Thyroid gland (tissue), 4 donors: ENCODE measurements at regions not wholly inside any gene's neighbourhood (a gene's known extent, or its start where the extent isn't known, plus 50 kb on each side); places are given as distances from the start of the nearest gene placed in this dataset.

Source experiments
- DNase-seq, 2 donors: peaks; one replicate each; pipeline ENCODE4 v3.0.0-alpha.2; 2019
- H3K27ac ChIP-seq, 3 donors: fragments of 200-600 bp; sonication (generic); 1 replicate in 2 of 3; 2 replicates in 1 of 3; pipeline ENCODE4 v1.5.1; 2016 to 2019; ENCODE audit warnings: mild to moderate bottlenecking in 1 of 3, moderate library complexity in 1 of 3
- H3K27me3 ChIP-seq: fragments of 200-600 bp; sonication (generic); one replicate; pipeline ENCODE4 v1.5.1; 2019
- H3K36me3 ChIP-seq, 2 donors: fragments of 200-600 bp; sonication (generic); one replicate each; pipeline ENCODE4 v1.5.1; 2016 to 2019
- H3K4me1 ChIP-seq, 2 donors: fragments of 200-600 bp; sonication (generic); one replicate each; pipeline ENCODE4 v1.5.1; 2017 to 2019
- H3K4me3 ChIP-seq, 3 donors: fragments of 200-600 bp; sonication (generic); replicated peaks in 1 of 3; 1 replicate in 2 of 3; 2 replicates in 1 of 3; pipeline ENCODE4 v1.5.1; 2016; ENCODE audit warnings: mild to moderate bottlenecking in 1 of 3
- H3K9me3 ChIP-seq: fragments of 200-600 bp; sonication (generic); one replicate; pipeline ENCODE4 v1.5.1; 2017
- POLR2A ChIP-seq, 2 donors: fragments of 450-650 bp; IDR thresholded peaks; one replicate each; pipeline ENCODE4 v1.6.1; 2017; ENCODE audit warnings: antibody characterized with exemption in 2 of 2, mild to moderate bottlenecking in 2 of 2, moderate library complexity in 1 of 2
- WGBS, 2 donors: methylation state at CpG; one replicate each; pipeline ENCODE4 v1.1.5; 2017; 5-methylcytosine and 5-hydroxymethylcytosine counted together
- intact Hi-C: fragments of 100-400 bp; cut with DNase I; formaldehyde crosslinking; loops from one replicate; pipeline ENCODE4 v1.15.1; 2023
- TF ChIP-seq, protein P1 (sequence below), 6 experiments: fragments of 200-600 bp in 3 of 6; fragments of 450-650 bp in 3 of 6; sonication (generic) in 3 of 6; IDR thresholded peaks; one replicate each; pipeline ENCODE4 v1.5.1; 2016 to 2019; ENCODE audit warnings: antibody characterized with exemption in 6 of 6, mild to moderate bottlenecking in 2 of 6, inconsistent platforms in 1 of 6, moderate library complexity in 1 of 6

DNA sequence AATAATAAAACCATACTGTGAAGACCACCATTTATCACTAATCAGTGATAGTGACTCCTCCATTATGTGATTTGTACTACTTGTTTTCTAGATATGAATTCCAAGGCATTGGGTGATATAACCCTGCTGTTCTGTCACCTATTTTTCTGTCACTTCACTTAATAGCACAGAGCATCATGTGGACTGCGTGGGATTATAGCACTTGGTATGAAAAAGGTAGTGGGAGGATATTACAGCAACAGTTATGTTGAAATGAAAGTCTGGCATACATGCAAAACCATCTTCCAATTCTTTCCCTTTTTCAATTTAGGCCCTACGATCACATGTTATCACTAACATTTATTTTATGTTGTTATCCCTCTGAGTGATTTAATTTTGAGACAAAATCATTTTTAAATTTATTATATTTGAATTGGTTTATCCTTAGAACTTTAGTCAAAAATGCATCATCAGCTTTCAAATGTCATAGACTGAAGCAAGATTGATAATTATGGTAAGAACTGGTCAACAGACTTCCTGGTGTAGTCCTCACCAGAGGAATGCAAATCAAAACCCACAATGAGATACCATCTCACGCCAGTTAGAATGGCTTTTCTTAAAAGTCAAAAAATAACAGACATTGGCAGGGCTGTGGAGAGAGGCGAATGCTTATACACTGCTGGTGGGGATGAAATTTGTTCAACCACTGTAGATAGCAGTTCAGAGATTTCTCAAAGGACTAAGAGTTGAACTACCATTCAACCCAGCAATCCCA is 242.6 kb downstream of the IKZF2 start:
- intact Hi-C loops: no loop called here
- 89 to 93% methylated on average over 4 of the region's 4 CpGs for WGBS, 2 donors
- Histone ChIP-seq H3K4me3 (no peak overlapping the region), H3K27ac (no peak overlapping the region), H3K27me3 (no peaks in the 10 kb centered on the region), H3K4me1 (peaks cover 0 to 9% of the 10 kb centered on the region in 2 donors), H3K9me3 (no peaks in the 10 kb centered on the region), H3K36me3 (no peaks in the 10 kb centered on the region)
- DNase-seq: no peak
- TF ChIP-seq, protein P1, sequence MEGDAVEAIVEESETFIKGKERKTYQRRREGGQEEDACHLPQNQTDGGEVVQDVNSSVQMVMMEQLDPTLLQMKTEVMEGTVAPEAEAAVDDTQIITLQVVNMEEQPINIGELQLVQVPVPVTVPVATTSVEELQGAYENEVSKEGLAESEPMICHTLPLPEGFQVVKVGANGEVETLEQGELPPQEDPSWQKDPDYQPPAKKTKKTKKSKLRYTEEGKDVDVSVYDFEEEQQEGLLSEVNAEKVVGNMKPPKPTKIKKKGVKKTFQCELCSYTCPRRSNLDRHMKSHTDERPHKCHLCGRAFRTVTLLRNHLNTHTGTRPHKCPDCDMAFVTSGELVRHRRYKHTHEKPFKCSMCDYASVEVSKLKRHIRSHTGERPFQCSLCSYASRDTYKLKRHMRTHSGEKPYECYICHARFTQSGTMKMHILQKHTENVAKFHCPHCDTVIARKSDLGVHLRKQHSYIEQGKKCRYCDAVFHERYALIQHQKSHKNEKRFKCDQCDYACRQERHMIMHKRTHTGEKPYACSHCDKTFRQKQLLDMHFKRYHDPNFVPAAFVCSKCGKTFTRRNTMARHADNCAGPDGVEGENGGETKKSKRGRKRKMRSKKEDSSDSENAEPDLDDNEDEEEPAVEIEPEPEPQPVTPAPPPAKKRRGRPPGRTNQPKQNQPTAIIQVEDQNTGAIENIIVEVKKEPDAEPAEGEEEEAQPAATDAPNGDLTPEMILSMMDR (IDR thresholded peaks at IDR 0.05): no peak
- TF ChIP-seq POLR2A (IDR thresholded peaks at IDR 0.05): no peak

GRCh38 chr2:212908031-212908430 is 243.4 kb downstream of the IKZF2 start:
- no peak overlapping the region for H3K4me3 ChIP-seq
- H3K9me3 ChIP-seq: no peaks in the 10 kb centered on the region
- DNase-seq: no peak
- WGBS, 2 donors: 79 to 86% methylated on average over 5 of the region's 5 CpGs
- H3K27ac ChIP-seq: no peak overlapping the region
- H3K4me1 ChIP-seq: peaks cover 0 to 9% of the 10 kb centered on the region in 2 donors
- TF ChIP-seq, protein P1 (IDR thresholded peaks at IDR 0.05): no peak
- TF ChIP-seq POLR2A (IDR thresholded peaks at IDR 0.05): no peak
- H3K36me3 ChIP-seq: no peaks in the 10 kb centered on the region
- intact Hi-C loops: no loop called here
- H3K27me3 ChIP-seq: no peaks in the 10 kb centered on the region

- DNase-seq: no peak
- Histone ChIP-seq H3K4me3 (no peak overlapping the region), H3K36me3 (no peaks in the 10 kb centered on the region), H3K4me1 (peaks cover 0 to 9% of the 10 kb centered on the region in 2 donors), H3K27ac (no peak overlapping the region), H3K9me3 (no peaks in the 10 kb centered on the region), H3K27me3 (no peaks in the 10 kb centered on the region)
- WGBS, 2 donors: 71 to 73% methylated on average over 5 of the region's 5 CpGs
- no peak for TF ChIP-seq POLR2A (IDR thresholded peaks at IDR 0.05)
- TF ChIP-seq, protein P1 (IDR thresholded peaks at IDR 0.05): no peak
- intact Hi-C loops: no loop called here
These were observed 244.8 kb downstream of the IKZF2 start for GRCh38 chr2:212906620-212907019.

GRCh38 chr2:212905640-212906201 is 245.7 kb downstream of the IKZF2 start:
- no peak overlapping the region for H3K27ac ChIP-seq

DNA sequence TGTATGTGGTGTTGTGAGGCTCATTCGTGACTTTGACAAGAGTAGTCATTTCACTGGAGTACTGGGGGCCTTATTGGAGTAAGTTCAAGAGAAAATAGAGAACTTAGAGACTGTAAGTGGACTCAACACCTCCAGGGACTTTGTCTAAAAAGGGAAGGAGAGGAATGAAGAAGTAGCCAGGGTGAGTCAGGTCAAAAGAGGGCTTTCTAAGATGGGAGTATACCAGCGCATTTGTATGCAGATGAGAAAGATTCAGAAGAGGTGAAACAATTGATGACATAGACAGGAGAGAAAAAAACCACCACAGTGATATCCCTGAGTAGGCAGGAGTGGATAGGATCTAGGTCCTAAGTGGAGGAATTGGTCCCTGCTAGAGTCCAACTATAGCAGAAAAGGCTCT is 246.8 kb downstream of the IKZF2 start:
- DNase-seq: no peak
- Histone ChIP-seq H3K27me3 (no peaks in the 10 kb centered on the region), H3K4me3 (no peak overlapping the region), H3K4me1 (peaks cover 0 to 9% of the 10 kb centered on the region in 2 donors), H3K36me3 (no peaks in the 10 kb centered on the region), H3K27ac (no peak overlapping the region), H3K9me3 (no peaks in the 10 kb centered on the region)
- intact Hi-C loops: no loop called here
- TF ChIP-seq, protein P1 (IDR thresholded peaks at IDR 0.05): no peak
- no peak for TF ChIP-seq POLR2A (IDR thresholded peaks at IDR 0.05)
- WGBS, 2 donors: 87 to 91% methylated on average over 2 of the region's 2 CpGs

More at GRCh38 chr2:212905640-212906201, 245.7 kb downstream of the IKZF2 start:
- H3K27me3 ChIP-seq: no peaks in the 10 kb centered on the region
- TF ChIP-seq, protein P1 (IDR thresholded peaks at IDR 0.05): no peak
- TF ChIP-seq POLR2A (IDR thresholded peaks at IDR 0.05): no peak
- H3K4me3 ChIP-seq: no peak overlapping the region
- DNase-seq: no peak
- WGBS, 2 donors: 48 to 51% methylated on average over 6 of the region's 6 CpGs
- intact Hi-C loops: no loop called here
- no peaks in the 10 kb centered on the region for H3K36me3 ChIP-seq
- H3K9me3 ChIP-seq: no peaks in the 10 kb centered on the region
- H3K4me1 ChIP-seq: peaks cover 0 to 9% of the 10 kb centered on the region in 2 donors
